ENCODE measurements at regions not wholly inside any gene's neighbourhood (a gene's known extent, or its start where the extent isn't known, plus 50 kb on each side); places are given as distances from the start of the nearest gene placed in this dataset.

DNA sequence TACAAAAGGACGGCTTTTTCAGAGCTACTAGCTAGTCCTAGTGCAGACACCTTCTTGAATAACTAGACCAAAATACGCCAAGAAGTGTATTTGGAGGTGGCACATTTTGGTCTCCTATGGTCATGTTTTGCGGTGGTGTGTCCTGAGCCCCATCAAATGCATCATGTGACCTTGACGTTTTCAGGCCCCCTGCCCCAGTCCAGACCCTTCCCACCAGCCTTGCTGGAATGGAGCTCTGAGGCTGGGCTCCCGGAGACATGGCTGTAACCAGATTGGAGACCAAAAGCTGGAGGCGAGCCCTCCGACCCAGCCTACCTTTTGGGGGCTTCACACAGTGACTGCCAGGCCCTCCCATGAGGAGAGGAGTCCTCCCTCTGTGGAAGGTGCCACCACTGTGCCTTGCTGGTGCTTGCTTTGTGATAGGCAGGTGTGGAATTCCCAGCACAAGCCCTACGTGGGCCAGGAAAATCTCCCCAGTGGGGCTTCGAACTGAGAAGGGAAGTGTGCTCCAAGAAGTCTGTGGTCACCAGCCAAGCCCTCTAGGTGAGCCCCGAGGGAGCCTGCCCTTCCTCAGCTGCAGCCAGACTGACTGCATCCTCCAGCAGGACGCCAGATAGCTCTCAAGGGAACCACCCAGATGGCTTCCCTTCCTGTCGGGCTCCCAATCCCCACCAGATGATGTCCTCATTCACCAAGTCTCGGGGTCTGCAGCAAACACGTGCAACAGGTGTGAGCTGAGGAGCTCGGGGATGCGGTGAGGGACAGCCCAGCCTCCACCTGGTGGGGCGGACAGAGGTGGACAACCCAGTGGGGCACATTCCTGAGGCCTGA lies 126.2 kb downstream of the ASB7 start:
- BruUV-seq (replicated peaks): no TSS peak
- DNase-seq (ENCODE audit: low spot score): no peak
- Histone ChIP-seq H3K4me3 (ENCODE audit: low read depth, low read length, poor library complexity, severe bottlenecking) (no peak overlapping the region), H3K27me3 (replicated peaks; ENCODE audit: insufficient read depth, low read depth, low read length, poor library complexity) (no peaks in the 10 kb centered on the region), H3K36me3 (ENCODE audit: insufficient read depth, low read length, poor library complexity, severe bottlenecking) (no peaks in the 10 kb centered on the region), H3K9me3 (ENCODE audit: low read depth, low read length, poor library complexity, severe bottlenecking) (no peaks in the 10 kb centered on the region), H3K27ac (ENCODE audit: low read depth, low read length, poor library complexity, severe bottlenecking) (no peak overlapping the region), H3K4me1 (ENCODE audit: insufficient read depth, low read length, poor library complexity, severe bottlenecking) (no peaks in the 10 kb centered on the region)
- TF ChIP-seq CTCF (conservative IDR thresholded peaks at IDR 0.05; ENCODE audit: low read depth, low read length): no peak
- no peak for TF ChIP-seq EZH2 (IDR thresholded peaks at IDR 0.05; ENCODE audit: borderline replicate concordance, low read depth, low read length, poor library complexity, severe bottlenecking)
- intact Hi-C loops (cut with micrococcal nuclease; ENCODE audit: unreplicated experiment): no loop called here
- POLR2A ChIA-PET (ENCODE audit: low non-redundant PET): no interaction called here
- CTCF ChIA-PET: interaction anchor here (0.9 kb wide), 1 partner anchor 143 kb away, joined by 3 read pairs; no protein-coding TSS in a partner anchor

DNA sequence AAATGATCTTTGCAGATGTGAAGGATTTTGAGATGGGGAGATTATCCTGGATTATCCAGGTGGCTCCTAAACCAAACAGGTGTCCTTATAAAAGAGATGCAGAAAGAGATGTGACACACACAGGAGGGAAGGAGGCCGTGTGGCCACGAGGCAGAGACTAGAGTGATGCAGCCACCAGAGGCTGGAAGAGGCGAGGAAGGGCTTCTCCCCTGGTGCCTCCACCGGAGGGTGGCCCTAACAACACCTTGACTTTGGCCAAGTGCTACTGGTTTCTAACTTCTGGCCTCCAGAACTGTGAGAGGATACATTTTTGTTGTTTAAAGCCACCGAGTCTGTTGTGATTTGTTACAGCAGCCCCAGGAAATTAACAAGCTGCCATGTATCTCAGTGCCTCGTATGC lies 127.1 kb downstream of the ASB7 start:
- intact Hi-C loops (cut with micrococcal nuclease; ENCODE audit: unreplicated experiment): no loop called here
- no peak overlapping the region for H3K27ac ChIP-seq (ENCODE audit: low read depth, low read length, poor library complexity, severe bottlenecking)
- no peak for DNase-seq (ENCODE audit: low spot score)
- H3K4me1 ChIP-seq (ENCODE audit: insufficient read depth, low read length, poor library complexity, severe bottlenecking): no peaks in the 10 kb centered on the region
- no peak for TF ChIP-seq CTCF (conservative IDR thresholded peaks at IDR 0.05; ENCODE audit: low read depth, low read length)
- TF ChIP-seq EZH2 (IDR thresholded peaks at IDR 0.05; ENCODE audit: borderline replicate concordance, low read depth, low read length, poor library complexity, severe bottlenecking): no peak
- CTCF ChIA-PET: interaction anchor here (0.9 kb wide), 1 partner anchor 142 kb away, joined by 3 read pairs; no protein-coding TSS in a partner anchor
- POLR2A ChIA-PET (ENCODE audit: low non-redundant PET): no interaction called here
- H3K9me3 ChIP-seq (ENCODE audit: low read depth, low read length, poor library complexity, severe bottlenecking): no peaks in the 10 kb centered on the region
- BruUV-seq (replicated peaks): no TSS peak
- no peaks in the 10 kb centered on the region for H3K36me3 ChIP-seq (ENCODE audit: insufficient read depth, low read length, poor library complexity, severe bottlenecking)
- no peaks in the 10 kb centered on the region for H3K27me3 ChIP-seq (replicated peaks; ENCODE audit: insufficient read depth, low read depth, low read length, poor library complexity)
- H3K4me3 ChIP-seq (ENCODE audit: low read depth, low read length, poor library complexity, severe bottlenecking): no peak overlapping the region

GRCh38 chr15:100730129-100730528 lies 127.7 kb downstream of the ASB7 start:
- TF ChIP-seq CTCF (conservative IDR thresholded peaks at IDR 0.05; ENCODE audit: low read depth, low read length) (no peak), EZH2 (IDR thresholded peaks at IDR 0.05; ENCODE audit: borderline replicate concordance, low read depth, low read length, poor library complexity, severe bottlenecking) (no peak)

More at GRCh38 chr15:100730129-100730528, 127.7 kb downstream of the ASB7 start:
- CTCF ChIA-PET: no interaction called here
- H3K27me3 ChIP-seq (replicated peaks; ENCODE audit: insufficient read depth, low read depth, low read length, poor library complexity): no peaks in the 10 kb centered on the region
- intact Hi-C loops (cut with micrococcal nuclease; ENCODE audit: unreplicated experiment): no loop called here
- no TSS peak for BruUV-seq (replicated peaks)
- H3K9me3 ChIP-seq (ENCODE audit: low read depth, low read length, poor library complexity, severe bottlenecking): no peaks in the 10 kb centered on the region
- H3K4me3 ChIP-seq (ENCODE audit: low read depth, low read length, poor library complexity, severe bottlenecking): no peak overlapping the region
- H3K4me1 ChIP-seq (ENCODE audit: insufficient read depth, low read length, poor library complexity, severe bottlenecking): no peaks in the 10 kb centered on the region
- POLR2A ChIA-PET (ENCODE audit: low non-redundant PET): no interaction called here
- H3K27ac ChIP-seq (ENCODE audit: low read depth, low read length, poor library complexity, severe bottlenecking): no peak overlapping the region
- H3K36me3 ChIP-seq (ENCODE audit: insufficient read depth, low read length, poor library complexity, severe bottlenecking): no peaks in the 10 kb centered on the region
- no peak for DNase-seq (ENCODE audit: low spot score)
